GM18511 (cell line): ENCODE measurements at regions not wholly inside any gene's neighbourhood (a gene's known extent, or its start where the extent isn't known, plus 50 kb on each side); places are given as distances from the start of the nearest gene placed in this dataset.
A peak's percentile ranks its signal among the peaks of the same experiment; 100 is the strongest.

Source experiments
- ATAC-seq: cut with Tn5 transposase; IDR thresholded peaks from one replicate; pipeline ENCODE4 v1.9.1; 2021; ENCODE audit warnings: mild to moderate bottlenecking, moderate library complexity; ENCODE audit not compliant: unreplicated experiment

DNA sequence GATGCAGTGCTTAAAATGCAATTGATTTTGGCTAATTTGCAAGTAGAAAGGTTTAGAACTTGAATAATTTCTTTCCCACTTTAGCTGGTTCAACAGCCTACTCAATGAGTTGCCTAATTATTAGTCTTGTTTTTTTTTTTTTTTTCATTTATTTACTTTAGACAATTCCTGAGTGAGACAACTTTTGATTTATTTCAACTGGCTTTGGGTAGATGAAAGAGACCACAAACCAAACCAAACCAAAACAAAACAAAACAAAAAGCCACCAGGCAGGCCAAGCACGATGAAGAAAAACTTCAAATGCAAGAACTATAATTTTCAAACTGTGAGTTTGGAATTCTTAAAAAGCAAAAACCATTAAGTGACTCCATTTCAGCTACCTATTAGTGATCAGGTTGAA is 469.9 kb downstream of the GBE1 start:
- no peak for ATAC-seq

DNA sequence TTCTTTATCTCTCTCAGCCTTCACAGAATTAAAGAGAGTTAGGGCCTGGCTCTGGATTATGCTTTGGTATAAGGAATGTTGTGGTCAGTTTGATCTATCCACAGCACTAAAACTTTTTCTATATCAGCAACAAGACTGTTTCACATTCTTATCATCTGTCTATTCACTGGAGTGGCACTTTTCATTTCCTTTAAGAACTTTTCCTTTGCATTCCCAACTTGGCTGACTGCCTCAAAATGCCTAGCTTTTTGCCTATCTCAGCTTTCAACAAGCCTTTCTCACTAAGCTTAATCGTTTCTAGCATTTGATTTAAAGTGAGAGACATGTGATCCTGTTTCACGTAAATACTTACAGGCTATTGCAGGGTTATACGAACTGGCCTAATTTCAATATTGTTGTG is 471.8 kb downstream of the GBE1 start:
- no peak for ATAC-seq

DNA sequence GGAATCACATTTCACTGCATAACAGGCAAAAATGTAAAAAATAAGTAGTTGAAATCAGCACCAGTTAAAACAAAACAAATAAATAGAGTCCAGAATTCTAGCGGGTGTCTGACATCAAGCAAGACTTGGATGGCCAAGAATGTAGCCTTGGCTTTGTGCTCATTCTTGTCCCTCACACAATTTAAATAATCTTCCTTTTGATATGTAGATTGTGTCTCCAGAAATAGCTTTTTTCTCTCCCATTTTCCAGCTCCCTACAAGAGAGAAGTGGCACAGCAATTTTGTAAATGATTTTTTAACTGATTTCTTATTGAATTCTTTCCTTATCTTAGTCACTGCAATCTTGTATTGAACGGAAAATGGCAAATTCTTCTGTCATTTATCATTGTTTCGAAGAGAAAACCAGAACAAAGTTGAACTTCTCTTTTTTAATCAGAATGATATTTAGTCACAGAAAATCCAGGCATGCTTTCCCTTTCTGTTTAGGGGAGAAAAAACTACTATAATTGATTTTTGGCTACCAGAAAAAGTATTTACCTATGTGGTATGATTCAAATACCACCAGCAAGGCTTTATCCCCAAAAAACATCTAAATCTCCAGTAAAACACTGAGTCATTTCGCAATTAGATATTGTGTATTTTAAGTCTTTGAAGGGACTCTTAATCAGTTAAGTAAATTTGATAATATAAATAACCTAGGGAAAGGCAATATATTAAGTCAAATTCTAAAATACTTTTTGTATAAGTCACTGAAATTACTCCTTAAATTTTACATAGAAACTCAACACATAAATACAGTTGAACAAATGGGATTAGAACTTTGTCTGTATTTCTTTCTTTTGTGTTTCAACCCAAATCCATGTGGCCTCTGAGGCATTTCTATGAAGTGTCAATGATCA is 481.7 kb downstream of the GBE1 start:
- ATAC-seq: no peak

DNA sequence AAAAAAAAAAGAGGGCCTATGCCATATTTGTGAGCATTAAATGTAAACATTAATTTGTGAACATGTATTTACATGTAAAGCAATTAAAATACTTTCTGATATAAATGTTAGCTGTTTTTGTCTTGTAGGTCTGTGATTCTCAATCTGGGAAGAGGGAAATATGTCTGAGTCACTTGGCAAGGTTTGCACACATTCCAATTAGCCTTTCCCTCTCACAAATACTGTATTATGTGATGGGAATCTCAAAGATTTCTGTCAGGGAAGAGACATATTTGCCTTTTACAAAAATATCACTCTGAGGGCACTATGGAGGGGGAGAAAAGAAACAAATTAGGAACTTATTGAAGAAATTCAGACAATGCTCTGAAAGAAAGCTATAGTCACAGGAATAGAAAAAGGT is 483.6 kb downstream of the GBE1 start:
- no peak for ATAC-seq

DNA sequence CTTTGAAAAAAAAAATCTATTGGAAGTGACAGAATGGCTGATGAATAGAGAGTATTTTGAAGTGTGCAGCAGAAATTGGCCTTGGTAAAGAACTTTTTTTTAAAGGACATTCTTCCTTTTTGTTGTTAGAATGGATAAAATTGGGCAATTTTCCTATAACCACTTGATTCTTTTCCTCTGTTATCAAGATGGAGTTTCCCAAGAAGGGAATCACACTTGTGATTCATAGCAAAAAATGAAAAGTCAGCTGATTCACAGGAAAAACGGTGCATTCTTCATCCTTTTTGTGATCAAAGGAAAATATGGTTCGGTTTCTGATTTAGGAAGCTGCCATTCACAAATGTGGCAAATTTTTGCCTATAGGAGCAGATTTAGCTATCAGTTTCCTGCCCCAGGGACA is 486.8 kb downstream of the GBE1 start:
- ATAC-seq: no peak

DNA sequence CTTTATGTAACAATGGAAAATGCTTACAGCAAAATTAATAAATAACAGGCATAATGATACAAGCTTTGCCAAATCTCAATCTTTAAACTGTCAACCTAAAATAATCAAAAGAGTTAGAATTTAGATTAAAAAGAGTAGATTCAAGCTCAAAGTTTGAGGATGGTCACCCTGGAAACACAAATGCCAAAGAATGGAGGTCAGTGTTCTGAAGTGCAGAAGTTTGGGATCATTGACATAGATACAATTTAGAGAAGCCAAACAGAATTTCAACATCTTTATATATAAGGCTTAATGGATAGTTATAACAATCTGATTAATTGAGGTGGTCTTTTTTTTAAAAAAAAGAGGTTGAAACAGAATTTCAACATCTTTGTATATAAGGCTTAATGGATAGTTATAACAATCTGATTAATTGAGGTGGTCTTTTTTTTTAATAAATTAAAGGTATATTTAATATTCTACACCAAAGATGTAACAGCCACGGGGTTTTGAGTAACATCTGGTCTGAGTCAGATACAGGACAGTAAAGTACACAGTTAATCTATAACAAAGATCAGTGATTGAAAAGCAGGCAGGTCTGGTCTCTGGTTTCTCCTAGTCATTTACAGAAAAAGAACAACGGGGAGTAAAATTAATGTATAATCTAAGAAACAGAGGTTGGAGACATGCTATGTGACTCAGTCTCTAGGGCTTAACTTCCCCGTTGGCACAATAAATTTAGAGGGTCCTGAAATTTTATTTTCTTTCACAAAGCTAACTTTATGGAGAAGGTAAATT is 490.7 kb downstream of the GBE1 start:
- ATAC-seq: peak; percentile 97

DNA sequence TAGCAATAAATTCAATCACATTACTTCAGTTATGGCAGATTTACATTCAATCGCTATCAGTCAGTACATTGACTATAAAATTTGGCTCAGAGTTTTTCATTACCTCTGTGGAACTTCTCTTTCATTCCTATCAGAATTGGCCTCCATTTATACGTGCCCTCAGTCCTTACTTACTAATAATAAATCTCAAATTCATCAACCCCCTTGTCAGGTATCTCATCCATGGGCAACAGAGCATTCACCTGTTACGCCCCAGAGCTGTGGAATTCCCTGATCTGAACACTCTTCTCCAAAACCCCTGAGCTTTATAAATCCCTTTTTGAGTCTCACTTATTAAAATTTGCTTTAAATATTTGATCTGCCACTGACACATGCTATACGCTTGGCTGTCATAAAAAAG is 492.9 kb downstream of the GBE1 start:
- ATAC-seq: no peak

DNA sequence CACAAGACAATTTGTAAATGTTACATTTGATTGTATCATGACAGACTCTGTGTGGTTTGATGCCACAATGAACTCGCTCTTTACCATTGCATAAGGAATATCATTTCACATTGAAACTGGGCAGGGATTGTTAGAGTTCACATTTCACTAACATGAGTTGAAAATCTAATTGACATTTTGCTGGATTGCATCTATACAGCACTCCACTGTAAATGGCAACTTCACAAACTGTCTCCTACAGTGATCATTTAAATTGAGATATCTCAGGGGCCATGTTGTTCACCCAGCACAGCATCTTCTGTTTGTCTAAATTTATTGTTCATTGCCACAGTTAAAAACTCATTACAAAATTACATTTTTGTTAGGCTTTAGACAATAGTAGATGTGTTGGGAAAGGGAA is 499.4 kb downstream of the GBE1 start:
- no peak for ATAC-seq

DNA sequence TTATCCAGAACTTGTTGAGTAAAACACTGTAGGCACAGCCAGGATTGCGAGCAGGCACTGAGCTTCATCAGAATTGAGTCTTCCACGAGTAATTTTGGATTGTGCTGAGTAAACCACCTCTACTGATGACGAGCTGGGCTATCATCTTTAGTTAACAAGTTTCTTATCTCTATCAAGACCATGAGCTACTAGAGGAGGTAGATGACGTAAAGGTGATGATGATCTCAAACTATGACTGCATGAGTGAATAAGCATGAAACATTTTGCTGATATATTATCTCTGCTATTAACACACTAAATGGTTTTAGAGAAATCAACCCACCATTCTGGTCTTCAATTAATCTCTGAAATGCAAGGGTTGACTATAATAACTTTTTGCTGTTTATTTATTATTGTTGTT is 506.0 kb downstream of the GBE1 start:
- no peak for ATAC-seq

DNA sequence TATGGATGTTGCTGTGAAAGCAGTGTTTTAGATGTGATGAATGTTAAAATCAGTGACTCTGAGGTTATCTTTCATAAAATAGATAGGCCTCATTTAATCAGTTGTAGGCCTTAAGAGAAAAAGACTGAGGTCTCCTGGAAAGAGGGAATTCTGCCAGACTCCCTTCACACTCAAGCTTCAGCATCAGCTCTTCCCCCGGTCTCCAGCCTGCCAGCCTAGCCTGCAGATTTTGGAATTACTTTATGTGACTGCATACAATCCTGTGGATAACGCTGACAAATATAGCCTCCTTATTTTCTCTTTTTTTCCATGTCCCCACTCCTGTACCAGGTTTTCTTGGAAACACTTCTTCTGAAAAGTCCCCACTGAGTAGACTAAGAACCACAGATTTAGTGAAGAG is 510.3 kb downstream of the GBE1 start:
- ATAC-seq: no peak

DNA sequence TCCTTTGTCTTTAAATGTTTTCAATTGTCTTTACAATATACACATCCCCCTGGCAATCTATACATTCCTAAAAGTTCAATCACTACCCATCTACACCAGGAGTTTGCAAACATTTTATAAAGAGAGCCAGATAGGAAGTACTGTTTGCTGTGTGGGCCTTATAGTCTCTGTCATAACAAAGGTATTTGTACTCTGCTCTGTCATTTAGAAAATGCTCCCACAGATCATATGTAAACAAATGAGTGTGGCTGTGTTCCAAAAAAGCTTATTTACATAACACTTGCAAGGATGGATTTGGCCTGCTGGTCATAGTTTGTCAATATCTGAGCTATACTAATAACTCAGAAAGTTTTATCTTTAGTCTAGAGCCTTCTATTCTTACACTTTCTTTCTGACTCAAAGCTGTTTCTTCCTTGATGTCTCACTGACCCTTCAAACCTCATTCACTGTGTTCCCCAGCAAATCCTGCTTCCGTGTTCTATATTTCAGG is 511.9 kb downstream of the GBE1 start:
- peak; percentile 90 for ATAC-seq

DNA sequence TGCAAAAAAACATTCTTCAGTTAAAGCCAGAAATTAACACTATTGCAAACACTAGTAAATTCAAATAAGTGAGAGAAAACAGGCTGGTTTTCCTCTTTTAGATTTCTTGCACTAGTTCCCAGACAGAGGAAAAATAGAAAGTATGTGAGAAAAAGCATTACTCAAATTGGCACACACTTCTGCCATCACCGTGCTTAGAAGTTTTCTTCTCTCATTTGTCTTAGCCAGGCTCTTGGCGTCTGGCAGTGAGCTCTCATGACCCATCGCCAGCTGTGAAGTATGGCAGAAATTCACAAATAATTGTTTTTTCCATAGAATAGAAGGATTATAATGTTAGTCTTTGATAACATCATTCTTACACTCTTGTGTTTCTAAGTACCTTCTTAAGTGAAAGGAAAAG is 515.9 kb downstream of the GBE1 start:
- no peak for ATAC-seq

DNA sequence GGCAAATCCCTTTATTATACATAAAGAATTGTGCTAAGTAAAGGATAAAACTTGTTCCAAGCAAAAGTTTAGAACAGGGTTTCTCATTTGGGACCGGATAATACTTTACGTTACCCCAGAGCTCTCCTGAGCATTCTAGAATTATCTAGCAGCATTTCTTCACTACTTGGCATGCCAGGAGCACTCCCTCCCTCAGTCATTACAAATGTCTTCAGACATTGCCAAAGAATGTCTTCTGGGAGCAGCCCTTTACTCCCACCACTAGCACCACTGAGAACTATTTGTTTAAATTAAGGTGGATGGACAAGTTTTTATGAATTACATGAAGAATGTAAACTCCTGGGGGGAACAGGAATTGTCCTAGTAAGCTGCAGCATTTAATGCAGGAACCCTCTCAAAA is 516.4 kb downstream of the GBE1 start:
- no peak for ATAC-seq

DNA sequence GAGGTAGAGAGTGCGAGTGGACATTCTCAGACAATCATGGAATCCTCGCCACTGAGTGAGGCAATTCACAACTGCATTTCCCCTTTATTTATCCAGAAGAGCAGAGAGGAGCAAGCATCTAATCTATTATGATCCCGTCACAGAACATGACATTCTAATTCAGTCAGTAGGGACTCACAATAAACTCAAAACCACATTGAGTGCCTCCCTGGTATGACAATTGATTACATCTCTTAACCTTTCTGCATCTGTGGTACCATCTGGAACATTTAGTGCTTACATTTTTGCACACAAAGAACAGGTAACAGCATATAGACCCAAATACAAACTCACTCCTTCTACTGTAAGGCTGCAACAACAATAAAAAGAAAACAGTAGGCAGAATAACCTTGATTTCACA is 517.2 kb downstream of the GBE1 start:
- no peak for ATAC-seq

DNA sequence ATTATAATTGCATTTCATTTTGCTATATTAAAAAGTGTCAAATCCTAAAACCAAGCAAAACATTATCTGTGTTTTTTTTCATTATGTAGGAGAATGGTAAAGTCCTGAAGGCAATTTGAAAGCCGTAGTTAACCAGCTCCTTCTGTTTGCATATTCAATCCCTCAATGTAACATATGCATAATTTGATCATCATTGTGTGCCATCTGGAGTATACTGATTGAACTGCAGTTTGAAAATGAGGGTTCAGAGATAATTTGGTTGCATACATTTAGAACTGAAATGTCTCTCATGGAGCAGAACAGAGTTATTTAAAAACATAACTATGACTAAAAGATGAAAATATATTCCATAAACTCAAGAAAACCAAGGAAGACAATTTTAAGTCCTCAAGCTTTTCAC is 518.6 kb downstream of the GBE1 start:
- no peak for ATAC-seq

DNA sequence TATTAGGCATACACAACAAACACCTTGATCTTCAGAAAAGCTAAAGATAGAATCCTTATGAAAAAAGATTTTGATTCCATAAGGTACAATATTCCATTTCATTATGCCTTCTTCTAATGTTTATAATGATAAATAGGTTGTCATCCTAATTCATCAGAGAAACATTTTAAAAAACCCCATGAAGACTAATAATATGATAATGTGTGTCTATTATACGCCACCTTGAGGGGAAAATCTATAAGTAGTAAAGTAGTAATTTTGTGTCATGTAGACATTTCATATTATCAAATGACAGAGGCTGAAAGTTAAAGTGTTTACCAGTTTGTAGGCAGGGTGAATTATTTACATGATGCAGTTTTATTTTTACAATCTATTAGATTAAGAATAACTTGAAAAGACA is 524.3 kb downstream of the GBE1 start:
- no peak for ATAC-seq

DNA sequence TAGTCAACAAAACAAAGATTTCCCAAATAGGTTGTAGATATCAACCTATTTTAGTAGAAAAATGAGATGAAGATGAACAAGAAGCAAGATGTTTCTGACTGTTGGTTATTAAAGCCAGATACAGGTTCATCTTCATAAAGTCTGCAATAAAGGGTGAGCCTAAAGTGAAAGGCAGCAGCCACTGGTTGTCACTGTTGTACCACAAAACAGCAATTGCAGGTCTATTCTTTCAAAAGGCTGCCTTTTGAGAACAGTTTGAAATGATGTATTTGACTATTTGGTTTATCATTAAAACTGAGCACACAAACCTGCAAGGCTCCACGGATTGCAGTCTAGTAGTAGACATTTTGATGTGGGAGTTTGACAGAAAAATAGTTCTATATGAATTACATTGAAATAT is 543.4 kb downstream of the GBE1 start:
- peak; percentile 65 for ATAC-seq

DNA sequence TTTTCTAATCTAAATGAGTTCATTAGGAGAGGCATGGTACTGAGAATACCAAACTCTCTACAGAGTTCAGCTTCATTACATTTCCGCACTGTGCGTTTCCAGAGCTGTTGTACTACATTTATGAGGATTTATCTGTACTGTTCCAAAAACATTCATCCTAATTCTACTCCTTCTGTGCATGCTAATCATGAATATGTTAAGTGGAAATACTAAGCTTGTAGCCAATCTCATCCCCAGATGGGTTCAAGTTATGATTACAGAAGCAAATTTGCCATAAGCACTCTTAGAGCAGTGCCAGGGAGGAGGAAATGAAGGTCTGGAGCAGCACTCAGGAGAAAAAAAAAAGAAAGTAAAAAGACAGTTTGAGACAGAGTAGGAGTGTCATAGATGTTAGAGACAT is 544.3 kb downstream of the GBE1 start:
- ATAC-seq: no peak

DNA sequence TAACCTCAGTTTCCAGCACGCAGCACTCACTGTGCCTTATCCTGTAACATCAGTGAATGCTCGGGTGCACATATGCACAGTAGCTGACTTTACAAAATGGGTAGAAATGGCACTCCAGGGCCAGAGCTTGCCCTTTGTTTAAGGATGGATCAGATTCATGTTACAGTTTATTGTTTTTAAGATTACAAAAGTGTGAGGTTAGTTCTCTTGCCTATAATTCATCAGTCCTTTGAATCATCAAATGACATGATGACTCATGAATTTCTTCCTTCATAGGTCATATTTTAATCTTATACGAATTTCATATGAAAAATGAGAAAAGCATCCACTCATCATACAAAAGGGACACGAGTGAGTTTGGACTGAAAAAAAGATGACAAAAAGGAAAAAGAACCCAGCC is 545.3 kb downstream of the GBE1 start:
- ATAC-seq: no peak

DNA sequence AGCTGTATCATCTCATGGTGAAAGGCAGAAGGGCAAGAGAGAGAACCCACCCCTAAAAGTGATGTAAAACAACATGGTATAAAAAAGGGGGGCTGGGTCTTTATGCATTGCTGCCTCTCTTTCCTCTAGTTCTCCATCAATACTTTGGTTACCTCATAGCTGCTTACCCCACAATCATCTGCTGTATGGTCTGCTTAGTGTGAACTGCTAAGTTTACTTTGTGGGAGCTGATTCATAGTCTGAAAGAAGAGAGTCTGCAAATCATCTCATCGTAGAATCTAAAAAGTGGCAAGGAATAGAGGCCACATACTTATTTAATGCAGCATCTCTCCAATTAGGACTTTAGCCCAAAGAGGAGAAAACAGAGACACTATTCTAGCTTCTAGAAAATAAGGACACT is 546.8 kb downstream of the GBE1 start:
- no peak for ATAC-seq

DNA sequence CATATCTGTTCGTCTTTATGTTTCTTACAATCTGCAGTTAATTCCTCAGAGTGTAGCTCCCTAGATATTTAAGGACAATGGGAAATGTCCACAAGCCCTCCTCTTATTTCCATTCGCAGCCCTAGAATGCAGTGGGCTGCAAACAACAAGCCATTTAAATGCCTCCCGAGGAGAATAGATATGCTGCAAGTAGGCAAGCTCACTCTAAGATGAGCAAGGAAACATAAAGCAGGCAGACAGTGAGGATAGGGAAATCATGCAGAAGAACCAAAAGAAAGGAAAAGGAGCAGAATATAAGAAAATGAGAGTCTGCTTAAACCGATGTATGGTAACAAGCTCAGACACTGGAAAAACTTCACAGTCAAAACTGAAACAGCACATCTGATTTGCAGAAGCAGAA is 561.9 kb downstream of the GBE1 start:
- no peak for ATAC-seq

DNA sequence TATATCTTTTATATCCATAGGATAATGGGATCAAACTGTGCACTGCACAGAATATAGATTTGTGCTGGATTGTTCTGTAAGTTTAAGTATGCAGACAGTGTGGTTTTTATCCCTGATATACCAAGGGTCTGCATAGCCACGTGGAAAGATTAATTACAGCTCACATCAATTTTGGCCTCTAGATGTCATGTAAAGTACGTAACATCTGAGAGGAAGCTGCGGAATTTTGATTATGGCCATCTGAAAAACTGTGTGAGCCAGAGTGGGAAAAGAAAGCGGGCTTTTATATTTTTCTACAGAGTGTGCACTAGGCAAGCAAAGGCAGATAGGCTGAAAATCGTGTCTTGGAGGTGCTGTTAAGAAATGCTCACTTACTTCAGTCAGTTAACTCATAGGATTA is 562.7 kb downstream of the GBE1 start:
- no peak for ATAC-seq
